ENCODE measurements at regions not wholly inside any gene's neighbourhood (a gene's known extent, or its start where the extent isn't known, plus 50 kb on each side); places are given as distances from the start of the nearest gene placed in this dataset.
"Not testable (repeated sequence)": the region's sequence is repeated elsewhere in the genome, so short reads cannot be mapped to it uniquely, and the experiment has no call there.

DNA sequence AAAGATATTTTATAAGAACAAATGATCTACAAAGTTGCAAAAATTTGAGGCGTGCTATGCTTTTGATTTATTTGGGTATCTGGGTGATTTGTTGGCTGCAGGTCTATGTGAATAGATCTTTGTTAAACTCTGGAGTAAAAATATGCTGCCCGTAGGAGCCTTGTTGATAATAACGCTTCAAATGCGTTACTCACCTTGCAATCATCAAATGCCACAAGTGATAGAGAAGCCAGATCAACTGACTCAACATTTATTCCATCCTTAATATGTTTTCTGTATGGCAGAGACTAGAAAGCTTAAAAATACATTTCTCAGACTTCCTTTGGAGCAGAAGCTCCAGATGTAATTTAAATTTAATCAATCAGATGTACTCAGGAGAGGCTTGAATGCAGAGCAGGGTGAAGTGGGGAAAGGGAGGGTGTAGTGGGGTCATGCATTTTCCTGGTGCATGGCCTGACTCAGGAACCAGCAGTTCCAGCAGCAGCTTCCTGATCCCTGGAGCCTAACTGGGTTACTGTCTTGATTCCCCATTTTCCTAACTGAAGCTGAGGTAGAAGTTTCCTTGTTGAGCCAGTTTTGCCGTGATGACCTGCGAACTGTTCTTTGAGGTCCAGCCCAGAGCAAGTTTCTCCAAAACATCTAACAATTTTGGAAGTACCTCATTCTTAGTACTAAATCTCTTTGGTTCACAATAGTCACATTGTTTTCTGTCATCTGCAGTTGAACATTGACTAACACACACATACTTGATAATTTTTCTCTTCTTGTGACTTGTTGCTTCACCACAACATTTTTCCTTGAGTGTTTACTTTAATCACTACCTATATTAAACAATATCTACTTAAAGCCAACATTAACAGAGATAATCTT lies 284.7 kb upstream of the CWC22 start:
- DNase-seq (ENCODE audit: low spot score) = no peak

GRCh38 chr2:180291060-180291459 lies 284.0 kb upstream of the CWC22 start:
- no peak for DNase-seq (ENCODE audit: low spot score)

- DNase-seq (ENCODE audit: low spot score) = no peak
Measured at GRCh38 chr2:180289627-180290026, 282.5 kb upstream of the CWC22 start.

DNA sequence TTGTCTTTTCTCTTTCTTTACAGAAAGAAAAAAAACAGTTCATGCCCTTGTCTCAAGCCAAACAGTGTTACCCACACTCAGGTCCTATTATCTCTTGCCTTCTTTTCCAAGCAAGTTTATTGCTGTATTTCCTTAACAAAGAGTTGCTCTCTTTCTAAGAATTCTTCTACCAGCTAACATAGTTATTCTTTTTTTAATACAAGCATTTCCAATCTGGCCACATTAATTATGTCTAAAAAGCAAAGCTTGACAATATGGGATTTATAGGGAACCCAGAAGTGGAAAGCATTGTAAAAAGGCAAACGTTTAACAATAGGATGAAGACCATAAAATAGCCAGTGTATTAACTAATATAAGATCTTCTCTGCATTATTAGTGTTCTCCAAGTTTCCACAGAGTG lies 272.5 kb upstream of the CWC22 start:
- no peak for DNase-seq (ENCODE audit: low spot score)

DNA sequence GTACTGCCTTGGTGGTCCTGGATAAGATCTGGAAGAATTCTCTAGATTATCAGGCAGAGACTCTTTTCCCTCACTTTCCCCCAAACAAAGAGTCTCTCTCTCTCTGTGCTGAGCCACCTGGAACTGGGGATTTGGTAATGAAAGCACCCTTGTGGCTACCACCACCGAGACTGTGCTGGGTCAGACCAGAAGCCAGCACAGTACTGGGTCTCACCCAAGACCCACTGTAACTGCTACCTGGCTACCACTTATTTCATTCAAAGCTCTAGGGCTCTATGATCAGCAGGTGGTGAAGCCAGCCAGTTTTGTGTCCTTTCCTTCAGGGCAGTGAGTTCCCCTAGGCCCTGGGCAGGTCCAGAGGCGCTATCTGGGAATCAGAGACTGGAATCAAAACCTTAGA lies 269.6 kb upstream of the CWC22 start:
- no peak for DNase-seq (ENCODE audit: low spot score)

DNA sequence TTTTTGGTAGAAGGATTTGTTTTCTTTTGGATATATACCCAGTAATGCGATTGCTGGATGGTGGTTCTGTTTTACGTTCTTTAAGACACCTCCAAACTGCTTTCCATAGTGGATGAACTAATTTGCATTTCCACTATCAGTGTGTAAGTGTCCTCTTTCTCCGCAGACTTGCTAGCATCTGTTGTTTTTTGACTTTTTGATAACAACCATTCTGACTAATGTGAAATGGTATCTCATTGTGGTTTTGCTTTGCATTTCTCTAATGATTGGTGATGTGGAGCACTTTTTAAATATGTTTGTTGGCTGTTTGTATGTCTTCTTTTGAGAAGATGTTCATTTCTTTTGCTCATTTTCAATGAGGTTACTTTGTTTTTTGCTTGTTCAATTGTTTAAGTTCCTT lies 260.9 kb upstream of the CWC22 start:
- no peak for DNase-seq (ENCODE audit: low spot score)

- no peak for DNase-seq (ENCODE audit: low spot score)
Measured at GRCh38 chr2:180261976-180262375, 254.9 kb upstream of the CWC22 start.

GRCh38 chr2:180258579-180258978 lies 251.5 kb upstream of the CWC22 start:
- no peak for DNase-seq (ENCODE audit: low spot score)

GRCh38 chr2:180258041-180258537 lies 251.0 kb upstream of the CWC22 start:
- DNase-seq (ENCODE audit: low spot score) = no peak

- DNase-seq (ENCODE audit: low spot score) = no peak
Measured at GRCh38 chr2:180257247-180257646, 250.2 kb upstream of the CWC22 start.

DNA sequence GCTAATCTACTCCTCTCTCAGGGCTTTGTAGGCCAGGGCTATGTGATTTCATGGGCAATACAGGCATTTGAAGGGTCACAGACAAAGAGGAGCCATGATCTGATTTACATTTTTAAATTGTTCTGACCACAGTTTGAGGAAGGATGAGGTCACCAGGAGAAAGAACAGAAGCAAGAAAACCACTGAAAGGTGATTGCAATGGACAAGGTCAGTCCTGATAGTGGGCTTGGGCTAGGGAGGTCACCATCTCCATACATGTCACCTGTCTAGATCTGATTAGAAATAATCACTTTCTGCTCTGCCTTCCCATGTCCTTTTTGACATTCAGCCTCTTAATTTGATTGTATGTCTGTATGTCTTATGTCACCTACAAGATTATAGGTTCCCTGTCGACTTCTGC lies 248.9 kb upstream of the CWC22 start:
- DNase-seq (ENCODE audit: low spot score) = no peak

DNA sequence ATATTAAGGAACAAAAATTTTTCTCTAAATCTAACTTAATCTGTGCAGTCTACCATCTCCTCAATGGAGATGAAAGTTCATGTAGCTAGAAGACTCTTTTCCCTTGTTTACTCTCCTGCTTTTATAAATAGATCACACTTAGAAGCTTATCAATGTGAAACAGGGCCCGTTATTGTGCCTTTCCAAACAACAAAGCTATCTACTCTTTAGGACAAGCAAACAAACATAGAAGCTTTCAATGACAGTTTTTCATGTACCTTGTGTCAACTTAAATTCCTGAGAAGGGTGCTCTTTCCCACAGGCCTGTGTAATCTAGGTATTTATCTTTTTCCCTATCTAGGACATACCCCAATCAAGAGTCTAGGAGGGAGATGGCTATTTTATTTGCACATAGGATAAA lies 247.8 kb upstream of the CWC22 start:
- no peak for DNase-seq (ENCODE audit: low spot score)

DNA sequence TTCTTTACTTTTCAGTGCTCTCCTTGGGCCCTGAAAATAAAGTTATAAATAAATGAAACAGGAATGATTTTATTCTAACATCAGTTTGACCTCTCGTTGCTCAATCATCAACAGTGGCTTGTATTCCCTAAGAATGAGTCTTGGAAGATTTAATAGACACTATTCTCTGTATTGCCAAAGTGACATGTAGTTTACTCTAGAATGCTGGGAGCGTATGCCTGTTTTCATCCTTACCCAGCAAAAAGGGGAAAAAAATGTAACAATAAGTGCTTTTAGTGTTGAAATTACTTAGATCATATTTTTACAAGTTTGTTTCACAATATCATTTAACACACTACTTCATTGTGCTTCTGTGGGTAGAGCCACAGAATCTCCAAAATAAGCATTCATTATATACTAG lies 240.6 kb upstream of the CWC22 start:
- DNase-seq (ENCODE audit: low spot score) = no peak

GRCh38 chr2:180246268-180246667 lies 239.2 kb upstream of the CWC22 start:
- no peak for DNase-seq (ENCODE audit: low spot score)

GRCh38 chr2:180240774-180241173 lies 233.7 kb upstream of the CWC22 start:
- no peak for DNase-seq (ENCODE audit: low spot score)

DNA sequence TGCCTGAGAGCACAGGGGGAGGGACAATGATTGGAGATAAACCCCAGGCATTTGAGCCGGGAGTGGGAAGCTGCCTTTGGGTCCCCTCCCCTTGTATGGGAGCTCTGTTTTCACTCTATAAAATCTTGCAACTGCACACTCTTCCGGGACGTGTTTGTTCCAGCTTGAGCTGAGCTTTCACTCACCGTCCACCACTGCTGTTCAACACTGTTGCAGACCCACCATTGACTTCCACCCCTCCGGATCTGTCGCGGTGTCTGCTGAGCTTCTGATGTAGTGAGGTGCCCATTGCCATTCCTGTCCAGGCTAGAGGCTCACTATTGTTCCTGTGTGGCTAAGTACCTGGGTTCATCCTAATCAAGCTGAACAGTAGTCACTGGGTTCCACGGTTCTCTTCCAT lies 231.6 kb upstream of the CWC22 start:
- DNase-seq (ENCODE audit: low spot score) = no peak

DNA sequence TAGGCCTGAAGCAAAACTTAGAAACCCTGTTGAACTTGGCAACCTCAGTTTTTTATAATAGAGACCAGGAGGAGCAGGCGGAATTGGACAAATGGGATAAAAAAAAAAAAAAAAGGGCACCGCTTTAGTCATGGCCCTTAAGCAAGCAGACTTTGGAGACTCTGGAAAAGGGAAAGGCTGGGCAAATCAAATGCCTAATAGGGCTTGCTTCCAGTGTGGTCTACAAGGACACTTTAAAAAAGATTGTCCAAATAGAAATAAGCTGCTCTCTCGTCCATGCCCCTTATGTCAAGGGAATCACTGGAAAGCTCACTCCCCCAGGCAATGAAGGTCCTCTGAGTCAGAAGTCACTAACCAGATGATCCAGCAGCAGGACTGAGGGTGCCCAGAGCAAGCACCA lies 229.0 kb upstream of the CWC22 start:
- not testable (repeated sequence) for DNase-seq (ENCODE audit: low spot score)

DNA sequence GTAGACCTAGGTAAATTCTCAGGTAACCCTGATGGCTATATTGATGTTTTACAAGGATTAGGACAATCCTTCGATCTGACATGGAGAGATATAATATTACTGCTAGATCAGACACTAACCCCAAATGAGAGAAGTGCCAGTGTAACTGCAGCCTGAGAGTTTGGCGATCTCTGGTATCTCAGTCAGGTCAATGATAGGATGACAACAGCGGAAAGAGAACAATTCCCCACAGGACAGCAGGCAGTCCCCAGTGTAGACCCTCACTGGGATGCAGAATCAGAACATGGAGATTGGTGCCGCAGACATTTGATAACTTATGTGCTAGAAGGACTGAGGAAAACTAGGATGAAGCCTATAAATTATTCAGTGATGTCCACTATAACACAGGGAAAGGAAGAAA lies 228.4 kb upstream of the CWC22 start:
- not testable (repeated sequence) for DNase-seq (ENCODE audit: low spot score)

DNA sequence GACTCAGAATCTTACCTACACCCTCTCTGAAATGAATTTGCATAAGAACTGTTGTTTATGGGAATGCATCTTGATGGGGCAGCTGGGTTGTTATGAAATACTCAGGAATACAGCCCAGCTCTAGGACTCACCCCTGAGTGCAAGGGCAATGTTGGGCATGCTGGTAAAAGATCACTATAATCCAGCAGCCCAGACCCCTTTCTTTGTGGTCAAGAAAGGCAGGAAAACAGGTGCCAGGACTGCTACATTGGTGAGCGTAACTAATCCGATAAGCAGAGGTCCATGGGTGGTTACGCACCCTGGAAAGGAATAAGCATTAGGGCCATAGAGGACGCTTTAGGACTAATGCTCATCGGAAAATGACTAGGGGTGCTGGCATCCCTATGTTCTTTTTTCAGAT lies 227.9 kb upstream of the CWC22 start:
- not testable (repeated sequence) for DNase-seq (ENCODE audit: low spot score)

- DNase-seq (ENCODE audit: low spot score) = no peak
Measured at GRCh38 chr2:180231015-180231414, 223.9 kb upstream of the CWC22 start.

- no peak for DNase-seq (ENCODE audit: low spot score)
Measured at GRCh38 chr2:180227461-180227860, 220.4 kb upstream of the CWC22 start.

GRCh38 chr2:180225118-180225517 lies 218.0 kb upstream of the CWC22 start:
- DNase-seq (ENCODE audit: low spot score) = no peak

GRCh38 chr2:180222644-180223043 lies 215.5 kb upstream of the CWC22 start:
- no peak for DNase-seq (ENCODE audit: low spot score)

- no peak for DNase-seq (ENCODE audit: low spot score)
Measured at GRCh38 chr2:180219491-180219890, 212.4 kb upstream of the CWC22 start.
